ENCODE measurements at regions not wholly inside any gene's neighbourhood (a gene's known extent, or its start where the extent isn't known, plus 50 kb on each side); places are given as distances from the start of the nearest gene placed in this dataset.

DNA sequence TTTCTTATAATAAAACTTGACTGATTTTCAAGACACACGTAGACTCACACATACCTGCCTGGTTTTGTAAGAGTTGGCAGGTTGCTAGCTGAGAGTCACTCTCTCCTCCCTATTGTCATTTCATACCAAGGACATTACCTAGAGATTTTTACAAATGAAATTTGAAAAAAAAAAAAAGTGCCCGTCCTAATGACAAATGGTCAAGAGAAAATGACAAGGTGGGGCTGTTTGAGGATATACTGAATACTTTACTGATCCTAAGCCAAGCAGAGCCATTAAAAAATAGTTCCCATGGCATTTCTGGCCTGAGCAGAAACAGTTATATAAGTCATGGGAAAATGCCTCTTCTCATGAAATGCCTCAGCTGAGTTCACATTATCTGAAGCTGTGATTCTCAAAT lies 150.2 kb downstream of the DYRK2 start:
- no peak for DNase-seq

DNA sequence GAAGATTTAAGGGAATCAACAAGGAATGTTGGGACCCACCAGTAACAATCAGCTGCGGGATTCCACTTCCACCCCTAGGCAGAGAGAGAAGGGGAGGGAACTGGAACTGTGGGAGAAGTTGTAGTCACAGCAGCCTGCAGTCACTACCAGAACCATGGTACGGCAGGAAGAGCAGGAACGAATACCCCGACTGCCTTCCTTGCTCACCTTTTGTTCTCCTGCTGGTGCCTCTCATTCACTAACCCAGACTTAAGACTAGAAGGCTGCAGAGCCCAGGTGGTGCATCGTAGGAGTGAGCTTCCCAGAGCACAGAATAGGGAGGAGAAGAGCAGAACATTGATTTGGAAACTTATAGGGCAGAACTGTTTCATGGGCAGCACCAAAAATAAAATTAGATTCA lies 154.2 kb downstream of the DYRK2 start:
- DNase-seq: no peak

DNA sequence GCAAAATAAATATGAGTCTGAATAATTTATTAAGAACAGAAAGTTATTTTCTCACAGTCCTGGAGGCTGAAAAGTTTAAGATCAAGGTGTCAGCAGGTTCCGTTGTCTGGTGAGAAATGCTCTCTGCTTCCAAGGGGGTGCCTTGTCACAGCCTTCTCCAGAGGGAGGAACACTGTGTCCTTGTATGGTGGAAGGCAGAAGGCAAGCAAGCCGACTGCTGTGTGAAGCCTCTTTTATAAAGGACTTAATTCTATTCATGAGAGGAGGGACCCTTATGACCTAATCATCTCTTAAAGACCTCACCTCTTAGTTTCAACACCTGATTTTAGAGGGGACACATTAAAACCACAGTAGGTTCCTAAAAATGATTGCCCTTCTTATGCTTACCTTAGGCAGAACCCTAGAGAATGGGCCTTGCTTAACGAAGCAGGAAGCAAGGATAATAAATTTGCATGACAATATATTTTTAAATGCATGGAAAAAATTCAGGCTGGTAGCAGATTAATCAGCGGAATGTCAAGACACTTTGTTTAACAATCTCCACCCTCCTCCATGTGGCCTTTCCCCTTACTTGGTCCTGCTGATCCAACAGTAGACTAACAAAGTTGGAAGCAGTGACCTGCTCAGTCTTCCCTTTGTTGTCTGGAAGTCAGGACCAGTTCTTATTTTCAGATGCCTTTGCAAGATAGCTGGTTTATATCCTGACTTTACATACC lies 154.9 kb downstream of the DYRK2 start:
- no peak for DNase-seq

DNA sequence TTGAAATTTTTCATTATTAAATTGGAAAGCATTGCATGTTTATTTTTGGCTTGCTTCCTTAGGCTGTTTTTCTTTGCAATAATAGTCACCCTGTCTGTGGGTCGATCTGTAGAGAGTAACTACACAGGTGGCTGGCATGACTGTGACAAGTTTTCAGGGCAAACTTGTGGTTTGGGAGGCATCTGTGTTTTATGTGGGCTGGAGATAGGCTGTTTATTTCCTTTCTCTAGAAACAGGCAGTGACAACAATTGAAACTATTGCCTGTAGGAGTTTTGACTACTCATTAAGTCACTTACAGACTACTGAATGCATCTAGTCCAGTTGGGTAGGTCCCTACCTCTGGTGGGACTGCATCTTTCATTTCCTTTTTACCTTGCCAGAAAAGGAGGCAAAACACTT lies 155.6 kb downstream of the DYRK2 start:
- DNase-seq: no peak

DNA sequence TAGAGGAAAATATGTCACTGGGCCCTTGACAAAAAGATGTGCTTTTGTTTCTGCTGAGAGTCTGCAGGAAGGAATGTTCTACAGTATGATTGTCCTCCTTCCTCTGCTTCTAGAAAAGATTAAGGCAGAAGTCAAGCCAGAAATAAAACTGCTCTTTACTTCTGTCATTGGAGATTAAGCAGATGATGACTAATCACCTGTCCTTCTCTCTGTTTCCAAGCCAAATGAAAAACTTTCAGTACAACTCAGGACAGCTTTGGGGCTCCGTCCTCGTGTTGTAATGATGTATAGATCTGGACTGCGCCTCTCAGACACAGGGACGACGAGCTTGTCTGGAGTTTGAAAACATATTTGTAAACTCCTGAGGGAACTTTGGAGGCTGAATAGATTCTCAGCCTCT lies 159.3 kb downstream of the DYRK2 start:
- no peak for DNase-seq

DNA sequence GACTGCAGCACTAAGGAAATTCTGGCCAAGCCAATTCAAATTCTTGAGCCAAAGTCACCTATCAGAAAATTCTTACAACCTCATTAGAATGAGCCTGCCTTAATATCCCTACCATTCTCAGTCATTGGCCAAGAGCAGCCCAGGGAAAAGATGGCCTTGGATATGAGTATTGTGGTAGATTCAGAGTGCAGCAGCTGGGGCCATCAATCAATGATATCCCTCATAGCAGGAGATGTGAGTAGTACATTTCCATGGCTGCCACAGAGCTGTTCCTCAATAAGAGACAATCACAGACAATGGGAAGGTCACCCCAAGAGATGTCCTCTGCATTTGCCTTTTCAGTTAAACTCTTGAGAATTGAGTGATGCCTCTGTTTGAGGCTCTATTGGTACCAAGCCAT lies 161.6 kb downstream of the DYRK2 start:
- DNase-seq: no peak

DNA sequence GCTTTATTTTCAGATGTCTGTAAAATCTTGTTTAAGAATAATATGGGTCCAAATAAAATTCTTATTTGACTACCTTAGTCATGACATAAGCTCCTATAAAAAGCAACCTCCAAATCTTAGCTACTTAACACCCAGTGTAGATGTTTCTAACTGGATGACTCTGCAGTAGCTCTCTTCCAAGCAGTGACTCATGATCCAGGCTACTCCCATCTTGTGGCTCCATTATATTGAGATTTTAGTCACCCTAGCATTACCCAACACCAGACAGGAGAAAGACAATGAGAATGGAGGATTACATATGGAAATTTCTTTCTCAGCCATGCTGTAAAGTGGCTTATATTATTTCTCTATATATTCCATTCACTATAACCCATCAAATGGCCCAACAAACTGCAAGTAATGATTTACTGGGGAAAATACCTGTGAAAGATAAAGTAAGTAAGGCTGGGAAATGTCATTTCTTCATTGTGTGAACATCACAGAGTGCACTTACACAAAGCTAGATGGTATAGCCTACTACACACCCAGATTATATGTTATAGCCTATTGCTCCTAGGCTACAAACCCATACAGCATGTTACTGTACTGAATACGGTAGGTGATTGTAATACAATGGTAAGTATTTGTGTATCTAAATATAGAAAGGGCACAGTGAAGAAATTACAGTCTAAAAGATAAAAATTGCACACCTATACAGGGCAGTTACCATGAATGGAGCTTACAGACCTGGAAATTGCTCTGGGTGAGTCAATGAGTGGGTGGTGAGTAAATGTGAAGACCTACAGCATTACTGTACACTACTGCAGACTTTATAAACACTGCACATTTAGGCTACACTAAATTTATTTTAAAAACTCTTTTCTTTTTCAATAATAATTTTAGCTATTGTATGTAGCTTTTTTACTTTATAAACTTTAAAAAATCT lies 163.2 kb downstream of the DYRK2 start:
- DNase-seq: no peak

DNA sequence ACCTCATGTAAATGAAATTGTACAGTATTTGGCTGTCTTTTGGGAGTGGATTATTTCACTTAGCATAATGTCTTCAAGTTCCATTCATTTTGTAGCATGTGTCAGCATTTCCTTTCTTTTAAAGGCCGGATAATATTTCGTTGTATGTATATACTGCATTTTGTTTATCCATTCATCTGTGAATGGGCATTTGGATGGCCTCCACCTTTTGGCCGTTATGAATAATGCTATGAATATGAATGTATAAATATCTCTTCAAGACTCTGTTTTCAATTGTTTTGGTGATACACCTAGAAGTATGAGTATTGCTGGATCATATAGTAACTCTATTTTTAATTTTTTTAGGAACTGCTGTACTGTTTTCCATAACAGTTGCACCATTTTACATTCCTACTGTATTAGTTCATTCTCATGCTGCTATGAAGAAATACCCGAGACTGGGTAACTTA lies 164.9 kb downstream of the DYRK2 start:
- DNase-seq: no peak

DNA sequence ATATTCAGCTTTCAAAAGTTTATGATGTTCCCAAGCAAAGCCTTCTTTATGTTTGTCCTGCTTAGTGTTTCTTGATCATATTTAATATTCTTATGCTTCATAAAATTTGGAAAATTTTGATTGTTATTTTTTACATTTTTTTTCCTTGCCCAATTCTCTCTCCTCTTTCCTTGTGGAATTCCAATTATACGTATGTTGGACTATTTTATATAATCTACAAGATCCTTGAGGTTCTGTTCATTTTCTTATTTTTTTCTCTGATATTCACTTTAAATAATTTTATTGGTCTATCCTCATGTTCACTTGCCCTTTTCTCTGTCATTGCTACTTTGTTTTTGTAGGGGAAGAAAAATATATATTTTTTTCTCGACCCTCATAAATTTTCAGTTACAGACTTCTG lies 167.7 kb downstream of the DYRK2 start:
- DNase-seq: no peak

DNA sequence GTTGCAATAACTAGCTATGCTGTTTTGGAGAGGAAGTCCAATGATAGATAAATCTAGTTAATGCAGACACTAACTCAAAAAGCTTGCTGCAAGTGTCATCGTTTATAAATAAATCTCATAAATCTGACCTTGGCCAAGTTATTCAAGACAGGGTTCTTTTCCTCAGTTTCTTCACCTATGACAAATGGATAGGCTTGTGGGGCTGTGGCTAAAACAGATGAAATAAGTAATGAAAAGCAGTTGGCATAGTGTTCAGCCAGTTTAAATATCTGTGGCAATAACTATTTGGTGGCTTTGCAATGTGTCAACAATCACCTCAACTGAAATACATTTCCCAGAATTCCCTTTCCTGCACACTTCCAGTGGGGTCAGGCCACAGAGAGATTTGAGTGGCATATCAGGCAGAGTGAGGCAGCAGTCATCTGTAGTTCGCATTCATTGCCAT lies 169.9 kb downstream of the DYRK2 start:
- no peak for DNase-seq

DNA sequence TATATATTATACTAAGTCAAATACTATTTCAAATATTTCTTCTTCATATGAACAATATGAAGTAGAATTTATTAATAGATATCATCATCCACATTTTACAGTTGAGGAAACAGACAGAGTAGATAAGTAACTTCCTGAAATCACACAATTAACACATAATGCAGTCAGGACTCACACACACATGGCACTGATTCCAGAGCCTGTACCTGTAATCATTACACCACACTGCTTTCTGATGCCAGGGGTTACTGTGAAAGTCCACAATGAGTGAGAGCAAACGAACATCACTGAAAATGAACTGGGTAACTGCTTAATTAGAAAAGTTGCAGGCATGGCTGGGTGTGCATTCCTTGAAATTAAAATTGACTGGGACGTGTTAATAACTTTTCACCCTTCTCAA lies 169.3 kb upstream of the IFNG-AS1 start:
- no peak for DNase-seq

DNA sequence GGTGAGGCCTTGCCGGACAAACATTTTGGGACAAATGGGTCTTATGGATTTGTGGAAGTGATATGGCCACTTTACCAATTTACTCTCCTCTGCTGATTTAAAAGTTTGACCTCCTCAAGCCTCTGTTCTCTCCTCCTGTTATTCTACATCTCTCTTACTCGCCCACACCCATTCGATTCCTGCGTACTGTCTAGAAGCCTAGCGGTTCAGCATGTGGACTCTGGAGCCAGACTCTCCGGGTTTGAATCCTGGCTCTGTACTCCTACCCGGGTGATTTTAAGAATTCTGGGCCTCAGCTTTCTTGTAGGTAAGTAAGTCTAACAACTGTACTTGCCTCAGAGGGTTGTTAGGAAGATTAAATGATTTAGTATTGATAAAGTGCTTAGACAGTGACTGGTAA lies 168.6 kb upstream of the IFNG-AS1 start:
- no peak for DNase-seq

DNA sequence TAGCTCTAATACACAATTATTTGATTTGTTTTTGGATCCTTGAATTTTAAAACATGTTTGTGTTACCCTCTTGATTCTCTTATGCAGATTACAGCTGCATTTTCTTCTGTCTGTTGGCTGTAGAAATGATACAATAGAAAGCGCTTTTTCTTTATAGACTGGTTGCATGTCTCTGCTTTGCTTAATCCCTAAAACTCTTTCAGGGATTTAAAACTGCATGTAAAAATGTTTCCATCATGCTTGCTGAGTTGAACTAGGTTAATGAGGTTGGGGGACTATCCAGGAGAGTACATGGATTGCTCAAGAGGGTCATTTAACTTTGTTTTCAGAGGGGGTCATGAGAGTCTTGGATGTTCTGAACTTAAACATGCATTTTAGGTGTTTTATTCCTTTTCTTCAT lies 166.4 kb upstream of the IFNG-AS1 start:
- no peak for DNase-seq

DNA sequence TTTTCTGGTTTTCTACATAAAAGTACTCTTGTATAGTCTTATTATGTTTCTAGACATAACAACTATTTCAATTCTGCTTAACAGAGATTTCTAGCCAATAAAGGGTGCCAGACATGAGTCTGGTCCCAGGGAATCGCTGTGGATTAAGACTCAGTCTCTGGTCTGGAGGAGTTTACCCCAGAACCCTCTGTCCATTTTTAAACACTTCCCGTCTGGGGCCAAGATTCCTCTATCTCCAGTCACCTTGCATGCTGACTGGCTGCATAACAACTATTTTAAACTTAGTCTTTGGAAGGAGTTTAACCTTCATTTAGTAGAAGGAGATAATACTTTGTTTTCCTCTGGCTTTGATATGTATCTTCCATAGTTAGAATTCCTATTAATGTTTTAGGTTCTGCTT lies 163.1 kb upstream of the IFNG-AS1 start:
- DNase-seq: no peak

DNA sequence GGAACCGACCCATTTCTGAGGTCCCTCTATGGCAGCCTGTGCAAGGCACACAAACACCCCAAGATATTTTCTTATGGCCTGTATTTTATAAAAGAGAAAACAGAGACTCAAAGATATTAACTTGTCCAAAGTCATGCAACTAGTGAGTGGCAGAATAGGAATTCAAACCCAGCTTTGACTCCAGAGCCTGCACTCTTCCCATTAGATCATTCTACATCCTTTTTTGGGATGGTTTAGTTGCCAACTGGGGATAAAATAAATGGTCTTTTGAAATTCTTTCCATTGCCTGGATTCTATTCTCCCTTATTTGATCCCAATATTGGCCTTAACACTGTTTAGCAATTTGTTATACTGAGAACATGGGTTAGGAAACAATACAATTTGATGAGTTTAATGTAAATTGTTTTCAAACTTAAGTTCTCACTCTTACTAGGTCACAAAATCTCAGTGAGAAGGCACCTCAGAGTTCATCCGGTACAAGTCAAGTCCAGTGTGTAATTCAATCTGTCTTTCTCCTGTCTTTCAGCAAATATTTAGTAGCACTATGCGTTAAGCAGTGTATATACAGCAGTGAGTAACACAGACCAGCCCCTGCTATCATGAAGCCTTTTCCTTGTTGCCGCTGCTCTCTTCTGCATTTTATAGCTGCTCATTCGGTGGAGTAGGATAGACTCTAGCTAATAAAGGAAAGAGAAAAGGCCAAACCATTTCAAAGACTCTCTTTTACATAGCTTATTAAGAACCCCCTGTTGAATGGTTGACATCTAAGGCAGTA lies 162.1 kb upstream of the IFNG-AS1 start:
- DNase-seq: no peak

DNA sequence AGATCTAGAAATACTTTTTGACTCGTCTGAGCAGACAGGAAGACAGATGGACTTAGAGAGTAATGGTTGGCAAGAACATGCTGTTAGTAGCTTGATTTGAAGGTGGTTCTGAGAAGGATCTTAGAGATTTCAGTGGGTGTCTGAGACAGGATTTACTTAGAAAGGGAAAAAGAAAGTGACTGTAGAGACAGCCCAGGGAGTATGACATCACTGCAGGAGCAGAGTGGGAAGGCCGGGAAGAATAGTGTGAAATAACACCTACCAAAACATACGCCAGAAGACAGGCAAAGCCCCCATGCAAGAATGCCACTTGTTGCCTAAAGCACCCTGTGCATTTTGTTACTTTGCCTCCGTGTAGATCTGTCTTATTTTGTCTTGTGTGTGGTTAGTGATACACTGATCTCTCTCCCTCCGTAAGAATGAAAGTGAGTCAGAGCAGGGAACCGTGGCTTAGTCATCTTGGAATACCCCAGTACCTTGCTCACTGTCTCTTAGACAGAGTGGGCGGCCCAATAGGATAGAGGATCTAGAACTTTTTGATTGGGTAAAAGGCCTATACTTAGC lies 161.3 kb upstream of the IFNG-AS1 start:
- no peak for DNase-seq

DNA sequence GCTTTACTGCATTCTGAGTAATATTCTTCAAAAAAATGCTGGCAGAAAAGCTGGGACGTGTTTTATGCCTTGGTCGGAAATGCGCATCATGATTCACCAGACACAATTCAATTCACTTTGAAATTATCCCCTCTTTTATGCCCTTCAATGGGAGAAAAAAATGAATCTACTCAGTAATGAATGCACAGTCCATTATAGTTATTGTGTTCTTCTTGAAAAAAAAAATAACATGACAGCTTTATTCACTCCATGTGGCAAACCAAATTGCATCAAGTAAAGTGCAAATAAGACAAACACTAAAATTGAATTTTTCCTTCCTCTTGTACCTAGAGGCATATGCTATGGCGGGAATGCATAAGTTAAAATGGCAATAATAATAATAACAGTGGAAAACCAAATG lies 159.4 kb upstream of the IFNG-AS1 start:
- no peak for DNase-seq

DNA sequence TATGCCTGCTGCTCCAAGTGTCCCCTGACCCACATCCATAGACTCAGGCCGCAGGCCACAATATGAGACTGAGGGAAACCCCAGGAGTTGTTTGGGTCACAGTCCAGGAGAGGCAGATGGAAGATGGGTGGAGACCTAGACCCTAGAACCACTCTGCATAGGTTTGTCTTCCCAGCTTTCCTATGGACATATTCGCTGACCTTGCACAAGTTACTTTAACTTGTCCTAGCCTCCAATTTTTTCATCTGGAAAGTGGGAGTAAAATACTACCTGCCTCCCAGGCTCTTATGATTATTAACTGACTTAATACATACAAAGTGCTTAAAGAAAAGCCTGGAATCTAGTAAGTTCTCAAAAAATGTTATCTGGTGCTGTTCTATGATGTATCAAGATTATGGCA lies 157.1 kb upstream of the IFNG-AS1 start:
- no peak for DNase-seq

DNA sequence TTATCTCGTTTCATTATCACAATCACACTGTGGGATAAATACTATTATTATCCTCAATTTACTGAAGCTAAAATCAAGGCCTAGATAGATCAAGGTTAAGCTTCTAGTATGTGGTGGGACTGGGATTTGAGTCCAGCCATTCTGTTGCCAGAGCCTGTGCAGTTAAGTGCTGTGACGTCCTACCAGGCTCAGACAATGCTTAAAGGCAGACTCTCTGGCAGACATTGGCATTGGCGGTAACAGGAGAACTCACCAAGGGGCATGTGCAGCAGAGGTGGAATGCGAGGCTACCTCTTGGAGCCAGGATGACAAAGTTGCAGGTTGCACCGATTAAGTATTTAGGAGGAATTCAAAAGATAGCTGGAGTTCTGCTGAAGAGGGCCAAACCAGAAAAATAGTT lies 155.6 kb upstream of the IFNG-AS1 start:
- no peak for DNase-seq

DNA sequence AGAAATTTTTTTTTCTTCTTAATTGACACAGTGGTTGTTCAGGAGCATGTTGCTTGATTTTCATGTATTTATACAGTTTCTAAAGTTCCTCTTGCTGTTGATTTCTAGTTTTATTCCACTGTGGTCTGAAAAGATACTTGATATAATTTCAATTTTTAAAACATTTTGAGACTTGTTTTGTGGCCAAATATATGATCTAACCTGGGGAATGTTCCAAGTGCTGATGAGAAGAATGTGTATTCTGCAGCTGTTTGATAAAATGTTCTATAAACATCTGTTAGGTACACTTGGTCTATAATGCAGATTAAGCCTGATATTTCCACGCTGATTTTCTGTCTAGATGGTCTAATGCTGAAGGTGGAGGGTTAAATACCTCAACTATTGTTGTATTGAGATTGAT lies 151.4 kb upstream of the IFNG-AS1 start:
- no peak for DNase-seq

DNA sequence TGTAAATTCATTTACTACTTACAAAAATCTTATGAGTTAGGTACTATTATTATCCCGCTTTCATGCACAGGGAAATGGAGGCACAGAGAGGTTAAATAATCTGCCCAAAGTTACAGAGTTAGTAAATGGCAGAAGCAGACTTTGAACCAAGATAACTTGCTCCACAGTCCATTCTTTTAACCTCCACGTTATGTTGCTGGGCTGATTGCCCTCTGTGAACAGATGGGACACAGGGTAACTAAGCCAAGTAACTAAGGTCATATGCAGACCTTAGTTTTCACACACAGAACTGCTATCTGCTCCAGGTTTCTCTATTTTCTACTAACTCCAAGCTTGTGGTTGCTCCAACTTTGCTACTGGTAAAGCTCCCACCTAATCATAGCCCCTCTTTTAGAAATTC lies 147.1 kb upstream of the IFNG-AS1 start:
- no peak for DNase-seq

DNA sequence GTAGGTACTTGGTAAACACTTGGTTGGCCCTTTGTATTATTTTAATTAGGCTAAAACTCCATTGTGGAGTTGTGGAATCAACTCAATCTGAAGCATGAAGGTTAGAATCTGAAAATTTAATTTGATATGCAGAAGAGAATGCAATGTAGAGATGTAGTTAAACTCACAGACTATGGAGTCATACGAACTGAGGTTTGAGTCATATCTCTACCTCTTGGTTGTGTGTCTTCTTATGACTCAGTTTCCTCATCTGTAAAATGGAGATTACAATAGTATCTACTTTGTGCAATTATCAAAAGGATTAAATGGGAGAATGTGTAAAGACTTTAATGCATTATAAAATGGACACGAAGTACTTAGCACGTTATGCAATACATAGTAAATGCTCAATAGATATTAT lies 146.0 kb upstream of the IFNG-AS1 start:
- DNase-seq: no peak

DNA sequence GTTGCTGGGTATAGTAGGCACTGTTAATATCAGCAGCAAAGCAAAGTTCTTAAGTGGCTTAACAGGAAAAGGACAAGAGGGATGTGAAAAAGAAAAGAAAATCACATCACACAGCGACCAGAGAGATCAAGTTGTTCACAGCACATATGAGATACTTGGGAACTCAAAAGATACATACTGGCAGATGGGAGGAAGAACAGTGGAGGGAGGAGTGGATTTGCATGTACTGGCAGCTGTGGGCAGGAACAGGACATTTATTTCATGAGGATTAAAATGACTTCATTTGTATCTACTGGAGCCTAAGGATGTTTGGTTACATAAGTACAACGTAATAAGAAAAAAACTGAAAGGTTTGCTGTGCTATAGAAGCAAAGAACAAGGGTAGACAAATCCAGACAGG lies 136.5 kb upstream of the IFNG-AS1 start:
- no peak for DNase-seq

All from NCI-H510A (cell line).